SK-N-SH (cell line): ENCODE measurements at regions not wholly inside any gene's neighbourhood (a gene's known extent, or its start where the extent isn't known, plus 50 kb on each side); places are given as distances from the start of the nearest gene placed in this dataset.

Experiments used
- CTCF ChIA-PET: fragments of 300-600, 350-600 bp; formaldehyde crosslinking; extraction: SDS; loops from one replicate; lab custom pipeline; 2021; lab: Yijun Ruan, JAX
- POLR2A ChIA-PET: fragments of 350-600 bp; sonication (Branson Sonifier 250); formaldehyde crosslinking; extraction: SDS; loops from one replicate; lab custom pipeline; 2020; ENCODE audit warnings: antibody characterized with exemption, inconsistent platforms; lab: Yijun Ruan, JAX
- DNase-seq: peaks from one replicate; pipeline ENCODE4 v3.0.0; 2012
- H2AFZ ChIP-seq: fragments of 200-600 bp; sonication (generic); 2 replicates; pipeline ENCODE4 v1.8.1; 2016; ENCODE audit warnings: antibody characterized with exemption, mild to moderate bottlenecking, low read depth
- H3F3A ChIP-seq: fragments of 200-600 bp; sonication (generic); replicated peaks from 2 replicates; pipeline ENCODE3; 2016; ENCODE audit warnings: antibody characterized with exemption, mild to moderate bottlenecking; ENCODE audit not compliant: insufficient read depth
- H3K27ac ChIP-seq, 2 experiments: fragments of 200-500 bp in 1 of 2; fragments of 200-600 bp in 1 of 2; sonication (Bioruptor generic) in 1 of 2; sonication (generic), shearing (Covaris generic) in 1 of 2; 2 replicates each; pipeline versions ENCODE4 v1.5.1 to v1.6.1; 2014 to 2016; ENCODE audit warnings: low read depth in 2 of 2, inconsistent platforms in 1 of 2, low read length in 1 of 2, mild to moderate bottlenecking in 1 of 2, mixed read lengths in 1 of 2
- H3K27me3 ChIP-seq: fragments of 200-600 bp; sonication (generic), shearing (Covaris generic); 2 replicates; pipeline ENCODE4 v1.6.1; 2016; ENCODE audit warnings: mixed run types; ENCODE audit not compliant: insufficient read depth
- H3K36me3 ChIP-seq, 2 experiments: fragments of 200-500 bp in 1 of 2; fragments of 200-600 bp in 1 of 2; sonication (Bioruptor generic) in 1 of 2; sonication (generic) in 1 of 2; replicated peaks in 1 of 2; 2 replicates each; pipeline versions ENCODE3 to v1.5.1; 2014 to 2016; ENCODE audit warnings: low read length in 1 of 2, mild to moderate bottlenecking in 1 of 2; ENCODE audit not compliant: insufficient read depth in 2 of 2, control insufficient read depth in 1 of 2
- H3K4me1 ChIP-seq, 2 experiments: fragments of 200-500 bp in 1 of 2; fragments of 200-600 bp in 1 of 2; sonication (Bioruptor generic) in 1 of 2; sonication (generic), shearing (Covaris generic) in 1 of 2; 2 replicates each; pipeline versions ENCODE4 v1.5.1 to v1.6.1; 2014 to 2016; ENCODE audit warnings: low read depth in 1 of 2, low read length in 1 of 2, mixed run types in 1 of 2; ENCODE audit not compliant: insufficient read depth in 2 of 2, control insufficient read depth in 1 of 2
- H3K4me2 ChIP-seq: fragments of 200-600 bp; sonication (generic), shearing (Covaris generic); 2 replicates; pipeline ENCODE4 v1.6.1; 2017; ENCODE audit warnings: mixed run types
- H3K4me3 ChIP-seq, 2 experiments: fragments of 200-500 bp in 1 of 2; fragments of 200-600 bp in 1 of 2; sonication (Bioruptor generic) in 1 of 2; sonication (generic), shearing (Covaris generic) in 1 of 2; 2 replicates each; pipeline versions ENCODE4 v1.5.1 to v1.8.1; 2014 to 2016; ENCODE audit warnings: low read depth in 2 of 2, inconsistent platforms in 1 of 2, low read length in 1 of 2, mild to moderate bottlenecking in 1 of 2, mixed read lengths in 1 of 2, moderate library complexity in 1 of 2
- H3K79me2 ChIP-seq: fragments of 200-600 bp; sonication (generic); 2 replicates; pipeline ENCODE4 v1.8.1; 2017; ENCODE audit warnings: mild to moderate bottlenecking; ENCODE audit not compliant: insufficient read depth
- H3K9ac ChIP-seq: fragments of 200-600 bp; sonication (generic); 2 replicates; pipeline ENCODE4 v1.6.1; 2017; ENCODE audit warnings: mixed run types
- H3K9me2 ChIP-seq: fragments of 200-600 bp; sonication (generic); 2 replicates; pipeline ENCODE4 v1.6.1; 2017; ENCODE audit warnings: mixed run types
- H3K9me3 ChIP-seq: fragments of 200-600 bp; sonication (generic); 2 replicates; pipeline ENCODE4 v1.6.1; 2017; ENCODE audit warnings: mixed run types, mild to moderate bottlenecking, moderate library complexity
- H4K20me1 ChIP-seq: fragments of 200-600 bp; sonication (generic); 2 replicates; pipeline ENCODE4 v1.6.1; 2017; ENCODE audit warnings: mild to moderate bottlenecking, mixed run types; ENCODE audit not compliant: insufficient read depth
- ELF1 ChIP-seq: IDR thresholded peaks from 2 replicates; pipeline ENCODE4 v1.4.0; 2012
- EP300 ChIP-seq, 2 experiments: IDR thresholded peaks; 2 replicates each; pipeline versions ENCODE4 v1.4.0 to v1.6.1; 2012; ENCODE audit warnings: borderline replicate concordance in 1 of 2, low read depth in 1 of 2, low read length in 1 of 2
- EZH2phosphoT487 ChIP-seq: fragments of 200-600 bp; sonication (generic); IDR thresholded peaks from 2 replicates; pipeline ENCODE4 v1.6.1; 2017; ENCODE audit warnings: low read depth, mixed run types, mild to moderate bottlenecking, antibody characterized with exemption, moderate library complexity, borderline replicate concordance
- FOXJ3 ChIP-seq: sonication (generic); formaldehyde crosslinking; IDR thresholded peaks from 2 replicates; pipeline ENCODE4 v1.5.1; 2020; ENCODE audit warnings: mild to moderate bottlenecking, missing genetic modification reagents
- JUND ChIP-seq: IDR thresholded peaks from 2 replicates; pipeline ENCODE4 v1.4.0; 2012
- MAX ChIP-seq: IDR thresholded peaks from 2 replicates; pipeline ENCODE4 v1.4.0; 2012; ENCODE audit warnings: low read depth
- MEF2A ChIP-seq: IDR thresholded peaks from 2 replicates; pipeline ENCODE4 v1.4.0; 2012; ENCODE audit warnings: low read depth, borderline replicate concordance
- MXI1 ChIP-seq: IDR thresholded peaks from 2 replicates; pipeline ENCODE4 v1.6.1; 2012; ENCODE audit warnings: mild to moderate bottlenecking, low read depth, low read length, improper control_type of control experiment
- PBX3 ChIP-seq: IDR thresholded peaks from 2 replicates; pipeline ENCODE4; 2012
- POLR2AphosphoS5 ChIP-seq: IDR thresholded peaks from 2 replicates; pipeline ENCODE4 v1.6.1; 2012; ENCODE audit warnings: low read depth, low read length
- RAD21 ChIP-seq: IDR thresholded peaks from 2 replicates; pipeline ENCODE4 v1.6.1; 2012; ENCODE audit warnings: mild to moderate bottlenecking, low read length
- RCOR1 ChIP-seq: fragments of 150-350 bp; IDR thresholded peaks from 2 replicates; pipeline ENCODE4 v1.6.1; 2017; ENCODE audit warnings: antibody characterized with exemption, low read length
- RXRA ChIP-seq: IDR thresholded peaks from 2 replicates; pipeline ENCODE4 v1.4.0; 2012; ENCODE audit warnings: low read depth, mild to moderate bottlenecking, borderline replicate concordance
- SIN3A ChIP-seq: IDR thresholded peaks from 2 replicates; pipeline ENCODE4 v1.6.1; 2012; ENCODE audit warnings: low read depth, mild to moderate bottlenecking, low read length, moderate library complexity, borderline replicate concordance
- SMC3 ChIP-seq: IDR thresholded peaks from 2 replicates; pipeline ENCODE4 v1.6.1; 2012; ENCODE audit warnings: low read depth, low read length, improper control_type of control experiment
- TAF1 ChIP-seq: IDR thresholded peaks from 2 replicates; pipeline ENCODE4 v1.6.1; 2012; ENCODE audit warnings: low read depth, mild to moderate bottlenecking, low read length, moderate library complexity, borderline replicate concordance
- WGBS: methylation state at CpG from one replicate; pipeline ENCODE4 v1.1.6; 2017; ENCODE audit warnings: low lambda C conversion rate; 5-methylcytosine and 5-hydroxymethylcytosine counted together
- TF ChIP-seq, protein P1 (sequence below): fragments of 150-350 bp; IDR thresholded peaks from 2 replicates; pipeline ENCODE4 v1.6.1; 2016; ENCODE audit warnings: mild to moderate bottlenecking, low read depth, low read length
- TF ChIP-seq, protein P2 (sequence below): IDR thresholded peaks from 2 replicates; pipeline ENCODE4 v1.6.1; 2012; ENCODE audit warnings: mild to moderate bottlenecking, low read depth, low read length, moderate library complexity
- TF ChIP-seq, protein P3 (sequence below): IDR thresholded peaks from 2 replicates; pipeline ENCODE4 v1.4.0; 2012; ENCODE audit warnings: low read depth, borderline replicate concordance

DNA sequence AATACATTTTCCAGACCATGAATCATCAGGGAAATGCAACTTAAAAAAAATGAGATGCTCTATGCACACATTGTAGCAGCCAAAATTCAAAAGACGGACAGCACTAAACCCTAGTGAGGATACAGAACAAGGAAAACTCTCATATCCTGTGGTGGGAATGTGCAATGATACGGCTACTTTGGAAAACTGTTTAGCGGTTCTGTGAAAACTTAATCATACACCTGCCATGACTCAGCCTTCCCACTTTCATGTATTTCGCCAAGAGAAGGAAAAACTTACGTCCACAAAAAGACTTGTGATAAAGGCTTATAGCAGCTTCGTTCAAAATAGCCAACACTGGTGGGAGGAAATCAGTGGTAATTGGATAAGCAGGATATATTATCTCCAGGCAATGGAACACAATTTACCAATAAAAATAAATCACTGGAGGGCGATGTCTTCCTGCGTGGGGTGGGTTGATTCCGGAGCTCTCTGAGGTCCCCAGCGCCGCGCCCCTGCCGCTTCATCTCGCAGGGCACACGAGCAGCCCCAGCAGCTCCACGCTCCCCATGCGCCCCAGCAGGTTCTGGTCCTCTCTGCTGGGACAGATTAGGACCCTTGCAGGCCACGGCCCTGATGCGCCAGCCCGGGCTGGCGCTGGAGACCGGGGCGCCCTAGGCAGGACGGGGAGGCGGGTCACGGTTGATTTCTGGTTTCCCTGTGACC, 97.2 kb upstream of the ARHGEF7 start:
- Histone ChIP-seq H4K20me1 (no peaks in the 10 kb centered on the region), H3K27ac (no peak overlapping the region), H3K9ac (no peak overlapping the region), H3K27me3 (no peaks in the 10 kb centered on the region), H3K9me3 (0 out of 2 replicates have a peak, but pooled peaks cover 10% of the 10 kb centered on the region), H3K4me1 (no peaks in the 10 kb centered on the region), H3K9me2 (no peaks in the 10 kb centered on the region), H3K79me2 (no peaks in the 10 kb centered on the region), H2AFZ (no peak overlapping the region), H3K4me2 (no peak overlapping the region), H3K36me3 (no peaks in the 10 kb centered on the region), H3F3A (no peaks in the 10 kb centered on the region), H3K4me3 (no peak overlapping the region)
- 14% methylated on average over 20 of the region's 26 CpGs for WGBS
- ChIA-PET POLR2A (no interaction called here), CTCF (no interaction called here)
- DNase-seq, result no peak
- TF ChIP-seq PBX3 (no peak), ELF1 (no peak), RCOR1 (no peak), RXRA (no peak), SMC3 (no peak), POLR2AphosphoS5 (no peak), EZH2phosphoT487 (no peak), SIN3A (no peak), JUND (no peak)
- TF ChIP-seq, protein P1, sequence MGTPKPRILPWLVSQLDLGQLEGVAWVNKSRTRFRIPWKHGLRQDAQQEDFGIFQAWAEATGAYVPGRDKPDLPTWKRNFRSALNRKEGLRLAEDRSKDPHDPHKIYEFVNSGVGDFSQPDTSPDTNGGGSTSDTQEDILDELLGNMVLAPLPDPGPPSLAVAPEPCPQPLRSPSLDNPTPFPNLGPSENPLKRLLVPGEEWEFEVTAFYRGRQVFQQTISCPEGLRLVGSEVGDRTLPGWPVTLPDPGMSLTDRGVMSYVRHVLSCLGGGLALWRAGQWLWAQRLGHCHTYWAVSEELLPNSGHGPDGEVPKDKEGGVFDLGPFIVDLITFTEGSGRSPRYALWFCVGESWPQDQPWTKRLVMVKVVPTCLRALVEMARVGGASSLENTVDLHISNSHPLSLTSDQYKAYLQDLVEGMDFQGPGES, result no peak
- TF ChIP-seq, protein P2, sequence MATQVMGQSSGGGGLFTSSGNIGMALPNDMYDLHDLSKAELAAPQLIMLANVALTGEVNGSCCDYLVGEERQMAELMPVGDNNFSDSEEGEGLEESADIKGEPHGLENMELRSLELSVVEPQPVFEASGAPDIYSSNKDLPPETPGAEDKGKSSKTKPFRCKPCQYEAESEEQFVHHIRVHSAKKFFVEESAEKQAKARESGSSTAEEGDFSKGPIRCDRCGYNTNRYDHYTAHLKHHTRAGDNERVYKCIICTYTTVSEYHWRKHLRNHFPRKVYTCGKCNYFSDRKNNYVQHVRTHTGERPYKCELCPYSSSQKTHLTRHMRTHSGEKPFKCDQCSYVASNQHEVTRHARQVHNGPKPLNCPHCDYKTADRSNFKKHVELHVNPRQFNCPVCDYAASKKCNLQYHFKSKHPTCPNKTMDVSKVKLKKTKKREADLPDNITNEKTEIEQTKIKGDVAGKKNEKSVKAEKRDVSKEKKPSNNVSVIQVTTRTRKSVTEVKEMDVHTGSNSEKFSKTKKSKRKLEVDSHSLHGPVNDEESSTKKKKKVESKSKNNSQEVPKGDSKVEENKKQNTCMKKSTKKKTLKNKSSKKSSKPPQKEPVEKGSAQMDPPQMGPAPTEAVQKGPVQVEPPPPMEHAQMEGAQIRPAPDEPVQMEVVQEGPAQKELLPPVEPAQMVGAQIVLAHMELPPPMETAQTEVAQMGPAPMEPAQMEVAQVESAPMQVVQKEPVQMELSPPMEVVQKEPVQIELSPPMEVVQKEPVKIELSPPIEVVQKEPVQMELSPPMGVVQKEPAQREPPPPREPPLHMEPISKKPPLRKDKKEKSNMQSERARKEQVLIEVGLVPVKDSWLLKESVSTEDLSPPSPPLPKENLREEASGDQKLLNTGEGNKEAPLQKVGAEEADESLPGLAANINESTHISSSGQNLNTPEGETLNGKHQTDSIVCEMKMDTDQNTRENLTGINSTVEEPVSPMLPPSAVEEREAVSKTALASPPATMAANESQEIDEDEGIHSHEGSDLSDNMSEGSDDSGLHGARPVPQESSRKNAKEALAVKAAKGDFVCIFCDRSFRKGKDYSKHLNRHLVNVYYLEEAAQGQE, result no peak
- TF ChIP-seq, all 33 proteins: peak for 0

GRCh38 chr13:111013196-111013595, 98.3 kb upstream of the ANKRD10 start:
- CTCF ChIA-PET, result no interaction called here
- Histone ChIP-seq H3K9me3 (no peaks in the 10 kb centered on the region), H3K4me2 (no peak overlapping the region), H3K79me2 (no peaks in the 10 kb centered on the region), H3F3A (no peaks in the 10 kb centered on the region), H4K20me1 (no peaks in the 10 kb centered on the region), H3K9me2 (no peaks in the 10 kb centered on the region), H3K36me3 (no peaks in the 10 kb centered on the region), H3K9ac (no peak overlapping the region), H3K4me3 (no peak overlapping the region), H2AFZ (no peak overlapping the region), H3K27me3 (no peaks in the 10 kb centered on the region), H3K27ac (no peak overlapping the region), H3K4me1 (no peaks in the 10 kb centered on the region)
- DNase-seq, result no peak
- WGBS, result 6% methylated on average over 3 of the region's 3 CpGs
- POLR2A ChIA-PET, result no interaction called here
- TF ChIP-seq RAD21, result no peak
- TF ChIP-seq MAX, result no peak
- no peak for TF ChIP-seq MEF2A
- TF ChIP-seq, protein P3, sequence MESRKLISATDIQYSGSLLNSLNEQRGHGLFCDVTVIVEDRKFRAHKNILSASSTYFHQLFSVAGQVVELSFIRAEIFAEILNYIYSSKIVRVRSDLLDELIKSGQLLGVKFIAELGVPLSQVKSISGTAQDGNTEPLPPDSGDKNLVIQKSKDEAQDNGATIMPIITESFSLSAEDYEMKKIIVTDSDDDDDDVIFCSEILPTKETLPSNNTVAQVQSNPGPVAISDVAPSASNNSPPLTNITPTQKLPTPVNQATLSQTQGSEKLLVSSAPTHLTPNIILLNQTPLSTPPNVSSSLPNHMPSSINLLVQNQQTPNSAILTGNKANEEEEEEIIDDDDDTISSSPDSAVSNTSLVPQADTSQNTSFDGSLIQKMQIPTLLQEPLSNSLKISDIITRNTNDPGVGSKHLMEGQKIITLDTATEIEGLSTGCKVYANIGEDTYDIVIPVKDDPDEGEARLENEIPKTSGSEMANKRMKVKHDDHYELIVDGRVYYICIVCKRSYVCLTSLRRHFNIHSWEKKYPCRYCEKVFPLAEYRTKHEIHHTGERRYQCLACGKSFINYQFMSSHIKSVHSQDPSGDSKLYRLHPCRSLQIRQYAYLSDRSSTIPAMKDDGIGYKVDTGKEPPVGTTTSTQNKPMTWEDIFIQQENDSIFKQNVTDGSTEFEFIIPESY, result no peak
- TF ChIP-seq MXI1, result no peak
- TF ChIP-seq FOXJ3 (CRISPR knock-in tag), result no peak
- no peak for TF ChIP-seq TAF1
- TF ChIP-seq EP300 (IDR thresholded peaks at IDR 0.05; ENCODE audit: borderline replicate concordance in 1 of 2, low read depth in 1 of 2, low read length in 1 of 2), result no peak
